COLO829 (cell line): ENCODE measurements at regions not wholly inside any gene's neighbourhood (a gene's known extent, or its start where the extent isn't known, plus 50 kb on each side); places are given as distances from the start of the nearest gene placed in this dataset.

Source experiments
- DNase-seq: peaks from one replicate; pipeline ENCODE4 v3.0.0; 2012; ENCODE audit warnings: low spot score

DNA sequence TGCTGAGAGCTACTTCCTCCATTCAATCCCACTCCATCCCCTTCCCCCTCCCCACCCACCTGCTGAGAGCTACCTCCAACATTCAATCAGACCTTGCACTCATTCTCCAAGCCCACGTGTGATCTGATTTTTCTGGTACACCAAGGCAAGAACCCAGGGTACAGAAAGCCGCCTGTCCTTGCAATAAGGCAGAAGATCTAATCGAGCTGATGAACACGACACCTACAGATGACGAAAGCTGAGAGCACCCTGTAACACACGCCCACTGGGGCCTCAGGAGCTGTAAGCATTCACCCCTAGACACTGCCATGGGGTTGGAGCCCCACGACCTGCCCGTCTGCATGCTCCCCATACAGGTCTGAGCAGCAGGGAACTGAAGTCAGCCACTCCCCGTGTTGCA, 58.3 kb downstream of the TRIML1 start:
- DNase-seq = no peak

DNA sequence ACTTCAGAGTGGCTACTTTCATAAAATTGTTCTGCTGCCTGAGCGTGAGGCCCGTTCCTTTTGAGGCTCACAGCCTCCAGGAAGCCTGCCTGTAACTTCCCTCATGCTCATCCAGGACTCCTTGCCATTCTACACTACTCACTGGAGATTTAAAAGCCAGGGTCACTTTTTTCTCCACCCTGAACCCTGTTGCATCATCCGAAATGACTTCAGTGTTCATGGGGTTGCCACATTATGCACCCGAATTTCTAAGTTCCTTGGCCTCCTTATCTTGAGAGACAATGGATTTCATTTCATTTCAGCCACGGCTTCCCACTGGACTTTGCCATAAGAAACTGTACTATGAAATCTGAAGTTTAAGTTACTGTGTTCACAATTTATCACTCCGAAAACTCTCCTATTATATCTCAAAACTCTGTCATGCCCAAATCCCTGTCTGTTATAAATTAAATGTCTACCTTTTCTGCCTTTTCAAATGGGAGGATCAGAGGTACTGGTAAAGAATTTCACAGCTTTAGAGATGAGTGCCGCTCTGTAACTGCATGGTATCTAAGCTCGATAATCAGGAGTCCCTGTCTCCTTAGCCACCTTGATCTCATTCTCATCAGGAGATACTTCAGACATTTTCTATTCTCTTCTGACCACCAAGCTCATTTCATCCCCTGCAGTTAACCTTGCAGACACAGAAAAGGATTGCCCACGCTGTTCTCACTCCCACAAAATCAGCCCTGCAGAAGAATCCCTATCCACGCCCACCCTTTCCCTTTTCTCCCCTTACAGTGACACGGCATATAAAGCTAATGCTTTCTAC, 59.9 kb downstream of the TRIML1 start:
- DNase-seq = no peak

DNA sequence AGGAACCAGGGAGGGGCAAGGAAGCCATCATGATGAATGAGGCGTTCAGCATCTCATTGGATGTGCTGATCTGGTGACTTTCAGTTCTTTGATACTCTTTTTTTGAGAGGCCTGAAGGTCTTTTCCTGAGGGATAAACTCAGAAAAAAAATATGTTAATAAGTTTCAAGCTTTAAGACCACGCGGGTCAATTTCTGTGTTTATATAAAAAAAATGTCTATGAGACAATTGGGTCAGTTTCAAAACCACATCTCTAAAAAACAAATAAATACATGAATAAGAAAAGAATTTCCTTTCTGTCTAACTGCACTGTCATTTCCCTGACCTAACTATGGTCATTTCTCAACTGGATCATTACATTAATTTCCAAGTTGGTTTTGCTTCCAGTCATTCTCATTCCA, 62.6 kb downstream of the TRIML1 start:
- DNase-seq = no peak

DNA sequence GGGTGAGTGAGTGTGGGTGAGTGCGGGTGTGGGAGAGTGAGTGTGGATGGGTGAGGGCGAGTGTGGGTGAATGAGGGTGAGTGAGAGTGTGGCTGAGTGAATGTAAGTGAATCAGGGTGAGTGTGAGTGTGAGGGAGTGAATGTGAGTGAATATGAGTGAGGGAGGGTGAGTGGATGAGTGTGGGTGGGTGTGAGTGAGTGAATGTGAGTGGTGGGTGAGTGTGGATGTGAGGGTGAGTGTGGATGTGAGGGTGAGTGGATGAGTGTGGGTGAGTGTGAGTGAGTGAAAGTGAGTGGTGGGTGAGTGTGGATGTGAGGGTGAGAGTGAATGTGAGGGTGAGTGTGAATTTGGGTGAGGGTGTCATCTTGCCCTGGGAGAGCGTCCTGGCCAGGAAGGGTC, 67.5 kb downstream of the TRIML1 start:
- no peak for DNase-seq

DNA sequence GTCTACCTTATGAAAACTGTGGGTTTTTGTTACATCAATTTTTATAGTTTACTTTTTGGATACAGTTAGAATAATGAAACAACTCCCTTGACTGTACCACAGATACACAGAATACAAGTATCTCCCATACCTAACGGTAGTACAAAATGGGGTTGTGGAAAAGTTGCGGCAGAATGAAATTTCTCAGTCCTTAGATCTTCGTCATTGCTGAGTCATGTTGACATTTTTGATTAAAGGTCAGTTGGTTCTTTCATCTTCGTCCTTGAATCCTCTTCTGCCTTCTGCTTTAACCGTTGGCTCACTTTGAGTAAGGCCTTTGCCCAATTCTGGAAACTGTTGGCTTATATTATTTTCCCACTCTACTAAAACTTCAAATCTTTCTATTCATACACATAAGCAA, 75.6 kb downstream of the TRIML1 start:
- DNase-seq = peak; percentile 21

DNA sequence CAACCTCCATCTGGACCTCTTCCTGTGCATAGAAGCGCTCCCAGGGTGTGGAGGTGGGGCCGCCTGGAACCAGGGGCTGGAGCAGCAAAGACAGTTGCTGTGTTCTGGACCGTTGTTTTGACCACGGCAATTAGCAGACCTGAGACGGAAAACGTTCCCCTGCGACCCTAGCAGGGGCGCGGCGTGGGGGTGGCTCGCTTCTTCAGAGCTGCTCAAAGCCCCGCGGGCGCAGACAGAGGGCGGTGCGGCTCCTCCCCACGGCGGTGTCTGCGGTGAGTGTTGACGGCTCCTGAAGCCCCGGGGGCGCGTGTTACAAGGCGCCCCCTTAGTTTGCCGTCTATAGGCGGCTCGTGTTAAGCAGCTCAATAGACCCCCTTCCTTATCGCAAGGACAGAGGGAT, 79.2 kb downstream of the TRIML1 start:
- no peak for DNase-seq

DNA sequence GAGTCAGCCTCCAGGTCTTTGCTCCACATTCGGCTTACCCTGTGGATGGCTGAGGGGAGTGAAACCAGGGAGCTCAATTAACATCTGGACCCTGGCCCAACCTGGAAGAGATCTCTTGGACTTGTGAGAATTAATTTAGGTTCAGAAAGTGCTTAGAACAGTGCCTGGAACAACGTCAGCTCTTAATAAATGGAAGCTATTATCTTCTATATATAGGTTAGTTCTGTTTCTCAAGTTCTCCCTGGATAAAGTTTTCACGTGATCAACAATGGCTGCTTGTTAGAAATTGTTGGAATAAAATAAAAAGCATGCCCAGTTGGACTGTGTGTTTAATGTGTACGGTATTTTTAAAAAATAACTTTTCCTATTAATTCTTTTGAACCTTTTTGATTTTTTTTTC, 80.8 kb downstream of the TRIML1 start:
- DNase-seq = peak; percentile 89

DNA sequence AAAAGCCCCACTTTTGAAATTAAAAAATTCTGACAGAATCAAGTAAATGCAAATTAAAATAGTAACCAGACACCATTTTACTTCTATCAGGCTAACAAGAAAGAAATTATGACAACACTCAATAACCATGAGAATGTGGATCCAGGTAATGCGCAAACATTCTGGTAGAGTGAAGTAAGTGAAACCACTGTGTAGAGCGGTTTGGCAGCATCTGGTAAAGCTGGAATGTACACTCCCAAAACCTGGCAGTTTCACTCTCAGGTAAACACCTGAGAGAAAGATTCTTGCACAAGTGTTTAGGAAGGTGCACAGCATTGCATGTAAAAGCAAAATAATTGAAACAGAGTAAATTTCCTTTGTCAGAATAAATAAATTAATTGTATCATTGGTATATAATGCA, 81.8 kb downstream of the TRIML1 start:
- DNase-seq = no peak

DNA sequence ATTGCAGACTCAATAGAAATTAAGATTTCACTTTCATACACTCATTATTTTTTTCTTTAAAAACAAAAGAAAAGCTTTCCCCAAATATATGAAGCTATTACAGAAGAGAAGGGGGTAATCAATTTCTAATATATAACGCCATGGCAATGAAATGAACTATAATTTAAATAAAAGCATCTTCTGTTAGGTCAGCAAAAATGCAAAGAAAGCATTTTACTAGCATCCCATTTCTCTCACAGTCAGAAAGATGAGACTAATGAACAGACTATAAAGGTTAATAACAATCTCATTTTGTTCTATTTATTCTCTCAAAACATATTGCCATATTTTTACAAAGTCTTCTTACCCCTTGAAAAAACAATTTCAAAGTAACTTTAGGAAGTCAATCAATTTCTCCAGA, 89.0 kb downstream of the TRIML1 start:
- no peak for DNase-seq

DNA sequence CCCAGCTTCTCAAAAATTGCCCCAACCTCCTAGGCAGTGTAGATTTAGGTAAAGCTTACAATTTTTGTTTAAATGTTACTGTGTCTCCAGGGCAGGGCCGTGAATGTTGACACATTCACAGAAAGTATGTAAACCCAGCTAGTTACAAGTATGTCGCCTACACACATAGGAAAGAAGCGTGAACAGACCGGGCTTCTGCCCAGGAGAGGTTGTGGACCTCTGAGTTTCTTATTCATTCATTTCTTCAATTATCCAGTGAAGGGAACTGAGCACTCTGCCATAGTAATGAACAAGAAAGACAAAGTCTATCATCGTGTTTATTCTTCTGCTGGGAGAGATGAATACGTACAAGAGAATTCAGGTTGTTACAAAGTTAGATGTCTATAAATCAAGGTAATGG, 93.2 kb downstream of the TRIML1 start:
- DNase-seq = no peak

DNA sequence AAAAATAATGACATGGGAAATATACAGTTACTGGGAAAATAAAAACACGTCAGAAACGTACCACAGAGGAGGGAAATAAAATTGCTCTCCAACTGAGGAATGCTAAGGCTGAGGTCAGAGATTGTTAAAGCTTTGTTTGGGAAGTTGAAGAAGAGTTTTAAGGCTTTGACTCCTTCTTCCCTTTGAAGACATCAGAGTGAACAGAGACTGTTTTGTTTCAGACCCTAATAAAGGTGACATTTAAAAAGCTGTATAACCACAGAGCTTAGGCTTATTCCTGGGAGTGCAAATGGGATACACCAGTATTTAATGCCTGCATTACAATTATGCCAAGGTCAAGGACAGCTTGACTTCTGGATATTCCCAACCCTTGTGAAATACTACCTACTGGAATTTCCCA, 102.8 kb downstream of the TRIML1 start:
- DNase-seq = peak; percentile 51

DNA sequence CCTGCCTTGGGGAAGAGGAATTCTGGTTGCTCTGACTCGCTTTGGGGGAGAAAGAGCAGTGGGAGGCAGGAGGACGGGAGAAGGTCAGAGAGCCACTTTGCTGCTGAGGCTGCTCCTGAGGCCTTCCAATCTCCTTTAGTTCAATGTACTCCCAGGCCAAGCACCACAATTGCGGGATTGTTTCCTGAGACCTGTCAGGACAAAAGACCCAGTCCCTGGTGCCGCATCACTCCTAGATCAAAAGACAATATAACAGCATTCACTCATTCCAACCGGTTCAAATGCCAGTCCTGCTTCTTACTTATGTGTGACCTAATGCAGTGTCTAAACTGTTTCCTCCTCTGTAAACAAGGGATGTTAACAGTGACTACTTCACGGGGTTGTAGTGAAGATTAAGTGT, 106.4 kb downstream of the TRIML1 start:
- DNase-seq = peak; percentile 23

DNA sequence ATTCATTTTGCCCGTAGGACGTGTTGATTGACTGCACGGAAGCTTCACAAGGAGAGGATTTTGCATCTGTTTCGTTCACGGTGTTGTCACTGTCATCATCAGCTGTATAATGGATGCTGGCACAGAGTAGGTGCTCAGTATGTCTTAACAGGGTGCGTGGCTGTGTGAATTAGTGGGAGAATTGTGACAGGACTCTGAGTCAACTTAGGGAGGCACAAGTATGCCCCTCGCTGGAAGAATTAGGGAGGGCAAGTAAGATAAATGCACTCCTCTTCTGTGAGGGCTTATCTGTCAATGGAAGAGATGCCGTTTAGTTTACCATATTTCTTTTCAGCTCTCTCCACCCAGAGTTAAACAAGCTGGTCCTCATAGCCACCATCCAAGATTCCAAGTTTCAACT, 107.2 kb downstream of the TRIML1 start:
- no peak for DNase-seq

DNA sequence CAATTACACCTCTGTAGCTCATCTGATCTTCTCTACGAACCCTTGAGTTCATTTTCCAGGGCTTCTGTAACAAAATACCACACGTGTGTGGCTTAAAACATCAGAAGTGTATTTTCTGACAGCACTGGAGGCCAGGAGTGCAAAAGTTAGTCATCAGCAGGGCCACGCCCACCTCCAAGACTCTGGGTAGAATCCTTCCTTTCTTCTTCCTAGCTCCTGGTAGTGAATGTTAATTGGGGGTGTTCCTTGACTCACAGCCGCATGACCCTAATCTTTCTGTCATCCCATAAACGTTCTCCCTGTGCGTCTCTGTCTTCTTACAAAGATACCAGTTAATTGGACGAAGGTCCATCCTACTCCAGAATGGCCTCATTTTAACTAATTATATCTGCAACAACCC, 115.0 kb downstream of the TRIML1 start:
- peak; percentile 98 for DNase-seq

DNA sequence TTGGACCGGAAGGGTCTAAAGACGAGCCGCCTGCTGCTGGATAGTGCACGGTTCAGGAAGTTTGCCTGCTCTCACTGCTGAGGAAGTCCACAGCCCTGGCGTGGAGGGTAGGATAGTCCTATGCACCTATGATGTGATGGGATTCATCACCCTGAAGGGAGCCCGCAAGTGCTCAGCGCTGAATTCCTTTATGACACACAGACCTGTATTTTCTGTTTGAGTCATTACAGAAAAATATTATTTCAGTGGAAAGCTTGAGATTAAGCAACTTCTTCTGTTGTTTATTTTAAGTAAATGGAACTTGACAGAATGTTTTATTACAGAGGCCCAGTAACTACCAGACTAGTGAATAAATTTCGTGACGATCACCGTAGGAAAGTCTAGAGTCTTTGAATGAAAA, 123.2 kb downstream of the TRIML1 start:
- DNase-seq = no peak

DNA sequence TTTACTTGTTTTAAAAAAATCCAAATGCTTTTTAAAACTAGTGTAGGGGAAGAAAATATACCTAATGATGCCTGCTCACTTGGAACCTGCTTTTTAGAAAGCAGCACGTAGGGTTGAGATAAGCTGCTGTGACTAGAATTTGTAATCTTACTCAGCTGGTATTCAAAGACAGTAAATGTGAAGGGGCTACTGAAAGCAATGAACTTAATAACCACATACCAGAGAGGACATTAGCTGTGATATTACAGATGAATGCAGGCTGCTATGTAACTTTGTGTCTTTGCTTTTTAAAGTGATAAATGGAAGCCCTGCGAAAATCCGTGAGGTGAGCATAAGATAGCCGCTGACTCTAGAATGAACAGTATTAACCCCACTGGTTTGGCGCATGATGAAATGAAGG, 124.1 kb downstream of the TRIML1 start:
- no peak for DNase-seq

DNA sequence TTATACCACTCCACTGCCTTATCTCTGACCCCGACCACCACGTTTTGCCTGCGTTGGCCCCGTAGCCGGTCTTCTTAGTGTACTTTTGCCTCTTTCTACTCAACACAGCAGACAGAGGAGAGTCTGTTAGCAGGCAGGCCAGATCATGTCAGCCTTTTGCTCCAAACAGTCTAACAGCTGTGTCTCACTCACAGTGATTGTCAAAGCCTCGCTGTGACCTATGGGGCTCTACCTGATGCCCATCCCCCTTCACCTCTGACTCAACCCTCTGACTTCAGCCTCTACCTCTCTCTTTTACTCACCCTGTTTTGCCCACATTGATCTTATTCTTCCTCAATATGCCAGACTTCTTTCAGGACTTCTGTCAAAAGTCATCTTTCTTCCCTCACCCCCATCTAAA, 127.1 kb downstream of the TRIML1 start:
- no peak for DNase-seq

DNA sequence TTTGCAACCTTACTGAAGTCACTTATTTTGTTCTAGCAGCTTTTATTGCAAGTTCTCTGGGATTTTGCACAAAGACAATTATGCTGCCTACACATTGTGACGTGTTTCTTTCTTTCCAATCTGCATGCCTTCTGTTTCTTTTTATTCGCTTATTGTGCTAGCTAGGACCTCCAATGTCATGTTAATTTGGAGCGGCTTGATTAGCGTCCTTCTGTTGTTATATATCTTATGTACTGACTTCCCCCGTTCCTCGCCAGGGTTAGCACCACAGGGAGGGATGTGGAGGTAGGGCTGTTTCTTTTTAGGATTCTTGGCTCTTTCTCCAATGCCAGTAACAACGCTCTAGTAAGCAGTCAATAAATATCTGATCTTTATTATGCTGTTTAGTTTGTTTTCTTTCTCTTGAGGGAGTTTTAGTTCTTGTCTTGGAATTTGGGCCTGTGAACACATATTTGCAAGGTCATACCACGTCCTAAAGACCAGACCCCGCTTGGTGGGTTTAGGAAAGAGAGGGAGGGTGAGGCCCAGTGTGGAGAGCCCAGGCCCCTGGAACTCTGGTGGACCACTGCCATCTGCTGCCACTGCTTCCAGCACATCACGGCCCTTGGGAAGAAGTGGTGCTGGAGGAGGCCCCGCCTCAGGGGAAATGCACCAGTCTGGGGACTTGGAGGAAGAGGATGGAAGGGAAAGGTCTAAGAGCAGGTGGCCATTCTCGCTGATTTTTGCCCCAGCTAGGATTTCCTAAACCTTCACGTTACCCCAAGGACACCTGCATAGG, 129.1 kb downstream of the TRIML1 start:
- DNase-seq = no peak

DNA sequence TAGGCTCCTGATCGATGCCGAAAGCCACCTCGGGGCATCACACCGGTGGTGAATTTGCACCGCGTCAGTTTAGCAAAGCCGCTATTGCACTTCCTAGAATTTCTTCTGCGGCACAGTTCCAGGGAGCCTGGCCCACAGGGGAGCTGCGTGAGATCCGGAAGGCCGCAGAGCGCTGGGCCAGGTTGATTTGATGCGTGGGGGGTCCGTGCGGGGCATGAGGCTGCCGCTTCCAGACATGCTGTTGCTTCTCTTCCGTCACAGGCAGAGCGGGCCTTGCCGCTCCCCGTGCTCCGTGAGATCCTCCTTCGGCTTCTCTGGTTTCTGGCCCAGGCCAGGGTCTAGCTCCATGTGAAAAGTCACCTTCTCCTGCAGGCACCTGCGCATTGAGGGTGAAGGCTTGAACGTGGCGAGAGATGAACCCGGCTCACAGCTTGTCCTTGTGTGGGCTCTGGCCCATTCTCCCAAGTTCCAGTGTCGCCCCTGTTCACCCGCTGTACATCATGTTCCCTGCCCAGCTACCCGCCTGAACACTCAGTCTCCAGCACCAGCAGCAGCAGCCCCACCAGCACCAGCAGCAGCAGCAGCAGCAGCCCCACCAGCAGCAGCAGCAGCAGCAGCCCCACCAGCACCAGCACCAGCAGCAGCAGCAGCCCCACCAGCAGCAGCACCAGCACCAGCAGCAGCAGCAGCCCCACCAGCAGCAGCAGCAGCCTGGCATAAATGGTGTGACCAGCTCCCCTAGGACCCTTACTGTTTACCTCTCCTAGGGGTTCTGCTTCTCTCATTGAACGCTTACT, 131.2 kb downstream of the TRIML1 start:
- DNase-seq = no peak

DNA sequence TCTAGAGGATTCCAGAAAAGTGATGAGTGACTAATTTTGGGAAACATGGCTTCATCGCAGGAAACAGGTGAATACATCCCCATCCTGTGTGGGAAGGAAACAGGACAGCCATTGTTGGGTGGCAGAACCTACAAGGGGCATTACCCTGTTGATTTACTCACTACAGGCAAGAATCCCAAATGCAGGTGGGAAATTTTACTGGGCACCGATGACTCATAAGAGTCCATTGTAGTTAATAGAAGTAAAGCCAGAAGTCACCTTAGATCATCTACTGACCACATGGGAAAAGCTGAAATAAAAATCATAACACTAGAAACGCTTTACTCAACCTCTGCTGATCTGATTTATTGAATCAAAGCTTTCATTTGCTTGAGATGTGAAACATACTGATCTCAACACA, 136.4 kb downstream of the TRIML1 start:
- no peak for DNase-seq

DNA sequence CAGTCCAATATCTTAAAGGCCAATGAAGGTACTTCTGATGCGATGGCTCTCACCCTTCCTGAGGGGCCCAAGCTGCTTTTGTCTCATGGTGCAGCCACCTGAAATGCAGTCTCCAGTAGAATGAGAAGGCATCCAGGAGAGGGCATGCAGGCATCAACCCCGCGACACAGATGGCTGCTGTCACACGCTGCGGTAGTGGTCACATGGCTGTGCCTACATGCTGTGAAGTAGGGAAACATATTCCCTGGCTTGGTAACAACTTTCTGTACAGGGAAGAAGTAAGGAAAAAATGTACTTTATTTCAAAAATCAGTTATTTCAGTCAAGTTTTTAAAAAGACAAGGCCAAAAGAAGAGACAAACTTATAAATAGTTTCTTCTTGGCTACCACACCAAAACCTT, 139.9 kb downstream of the TRIML1 start:
- DNase-seq = no peak

DNA sequence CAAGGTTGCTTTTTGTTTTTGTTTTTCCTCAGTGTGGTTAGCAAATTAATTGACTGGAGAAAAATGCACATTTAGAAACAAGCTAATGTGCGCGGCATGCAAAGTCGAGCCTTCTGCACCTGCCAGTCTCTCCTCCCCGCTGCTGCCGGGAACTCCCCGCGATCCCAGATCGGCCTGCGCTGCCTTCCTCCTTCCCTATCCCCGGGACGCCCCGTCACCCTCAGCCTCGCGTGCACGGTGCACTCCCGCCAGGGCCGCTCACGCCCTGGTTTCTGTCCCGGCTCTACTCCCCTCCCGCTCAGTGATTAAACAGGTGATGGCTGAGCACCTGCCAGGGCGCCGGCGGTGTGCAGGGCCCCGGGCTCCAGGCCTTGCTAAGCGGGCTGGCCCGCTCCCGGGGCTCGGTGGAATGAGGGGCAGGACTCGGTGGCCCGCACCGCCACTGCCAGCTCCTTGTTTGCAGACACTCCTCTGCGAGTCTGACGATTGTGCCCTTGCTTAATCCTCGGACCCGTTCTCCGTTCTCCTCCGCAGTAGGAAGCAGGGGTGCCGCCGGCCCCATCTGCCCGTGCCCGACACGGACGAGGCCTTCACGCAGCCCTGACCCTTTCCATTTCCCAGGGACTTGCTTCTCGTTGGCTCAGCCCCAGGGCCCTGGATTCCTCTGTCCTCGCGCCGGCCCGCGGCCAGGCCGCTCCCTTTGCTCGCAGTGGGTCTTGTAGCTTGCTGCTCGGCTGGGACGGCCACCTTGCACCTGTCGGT, 143.4 kb downstream of the TRIML1 start:
- DNase-seq = no peak
